Memory B cell (primary cell): ENCODE measurements at regions not wholly inside any gene's neighbourhood (a gene's known extent, or its start where the extent isn't known, plus 50 kb on each side); places are given as distances from the start of the nearest gene placed in this dataset.

Source experiments
- ATAC-seq: fragments of 150-1000 bp; cut with Tn5 transposase; 2 replicates; pipeline ENCODE4 v1.10.0; 2021; ENCODE audit warnings: low read depth, mild to moderate bottlenecking, moderate library complexity
- DNase-seq, 2 donors: peaks; one replicate each; pipeline ENCODE4 v3.0.0; 2022; ENCODE audit warnings: low spot score in 2 of 2
- H3K27ac Mint-ChIP-seq: one replicate; pipeline ENCODE4 v1.8.0; 2022; ENCODE audit warnings: mild to moderate bottlenecking, moderate library complexity, mixed read lengths
- H3K27me3 Mint-ChIP-seq: one replicate; pipeline ENCODE4 v1.8.0; 2022; ENCODE audit warnings: mixed read lengths
- H3K36me3 Mint-ChIP-seq: one replicate; pipeline ENCODE4 v1.8.0; 2022; ENCODE audit warnings: mild to moderate bottlenecking, mixed read lengths
- H3K4me1 Mint-ChIP-seq: one replicate; pipeline ENCODE4 v1.8.0; 2022; ENCODE audit warnings: mixed read lengths
- H3K4me3 Mint-ChIP-seq: one replicate; pipeline ENCODE4 v1.8.0; 2022; ENCODE audit warnings: mild to moderate bottlenecking, moderate library complexity, mixed read lengths
- H3K9me3 Mint-ChIP-seq: one replicate; pipeline ENCODE4 v1.8.0; 2022; ENCODE audit warnings: mixed read lengths

GRCh38 chr16:51877686-51878085 is 669.3 kb downstream of the TOX3 start:
- Mint-ChIP-seq H3K9me3 (peaks cover 2% of the 10 kb centered on the region), H3K4me1 (no peaks in the 10 kb centered on the region), H3K4me3 (no peak overlapping the region), H3K27me3 (no peaks in the 10 kb centered on the region), H3K36me3 (no peaks in the 10 kb centered on the region), H3K27ac (no peak overlapping the region)
- ATAC-seq (no peak), DNase-seq (no peak)

- Mint-ChIP-seq H3K4me3 (no peak overlapping the region), H3K27me3 (no peaks in the 10 kb centered on the region), H3K9me3 (peaks cover 2% of the 10 kb centered on the region), H3K27ac (no peak overlapping the region), H3K36me3 (no peaks in the 10 kb centered on the region), H3K4me1 (no peaks in the 10 kb centered on the region)
- DNase-seq (no peak), ATAC-seq (no peak)
These were observed 670.0 kb downstream of the TOX3 start for GRCh38 chr16:51876934-51877333.

- Mint-ChIP-seq H3K4me3 (no peak overlapping the region), H3K9me3 (peaks cover 3% of the 10 kb centered on the region)
- no peak for ATAC-seq
These were observed 670.4 kb downstream of the TOX3 start for GRCh38 chr16:51876601-51876875.

DNA sequence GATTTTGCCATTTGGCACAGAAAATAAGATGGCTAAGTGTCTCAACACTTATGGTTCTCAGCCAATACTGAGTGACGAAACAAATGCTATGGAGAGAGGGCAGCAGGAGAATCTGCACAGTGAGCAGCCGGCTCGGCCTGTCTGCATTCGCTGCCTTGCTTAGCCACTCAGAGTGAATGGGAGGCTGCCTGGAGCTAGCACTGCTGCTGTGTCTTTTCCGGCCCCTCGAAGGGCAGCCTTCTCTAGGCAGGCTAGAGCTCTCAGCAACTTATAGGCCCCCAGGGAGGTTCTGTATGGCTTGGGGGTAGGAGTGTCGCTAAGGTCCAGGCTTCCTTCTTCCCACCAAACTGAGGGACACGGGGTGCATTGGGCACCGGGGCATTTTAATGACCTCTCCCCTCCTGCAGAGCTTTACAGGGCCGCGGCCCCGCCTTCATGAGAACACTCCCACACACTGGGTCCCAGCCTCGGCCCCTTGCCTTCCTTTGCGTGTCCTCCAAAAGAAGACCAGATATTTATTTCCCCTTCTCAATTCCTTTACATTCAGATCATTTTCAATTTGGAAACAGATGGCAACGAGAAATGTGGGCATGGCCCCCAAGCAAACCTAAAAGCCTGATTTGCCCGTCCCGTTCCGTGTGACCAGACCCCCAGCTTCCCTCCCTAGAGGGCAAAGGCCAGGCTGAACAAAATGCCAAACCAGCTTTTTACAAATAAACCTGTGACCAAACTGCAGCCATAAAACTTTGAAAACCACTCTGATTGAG is 670.9 kb downstream of the TOX3 start:
- Mint-ChIP-seq H3K4me3 (no peak overlapping the region), H3K4me1 (no peaks in the 10 kb centered on the region), H3K36me3 (no peaks in the 10 kb centered on the region), H3K27ac (no peak overlapping the region), H3K27me3 (no peaks in the 10 kb centered on the region), H3K9me3 (peaks cover 3% of the 10 kb centered on the region)
- DNase-seq: no peak
- no peak for ATAC-seq

More at GRCh38 chr16:51876601-51876875, 670.4 kb downstream of the TOX3 start:
- Mint-ChIP-seq H3K27ac (no peak overlapping the region), H3K4me1 (no peaks in the 10 kb centered on the region), H3K27me3 (no peaks in the 10 kb centered on the region), H3K36me3 (no peaks in the 10 kb centered on the region)
- no peak for DNase-seq

DNA sequence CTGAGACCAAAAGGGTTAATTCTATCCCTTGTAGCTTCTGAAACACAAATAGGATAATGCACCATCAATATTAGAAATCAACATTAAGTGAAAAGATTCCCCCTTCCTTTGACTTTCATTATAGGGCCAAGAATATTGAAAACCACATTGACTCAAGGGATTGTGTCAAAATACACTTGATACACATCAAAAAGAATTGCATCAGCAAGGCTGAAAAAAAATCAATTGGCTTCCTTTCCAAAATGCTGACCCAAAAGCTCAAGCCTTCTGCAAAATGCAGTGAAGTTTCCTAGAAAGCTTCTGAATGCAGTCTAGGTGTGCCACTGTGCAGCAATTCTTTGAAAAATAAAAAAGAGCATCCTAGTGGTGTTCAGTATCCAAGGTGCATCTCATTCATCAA is 674.4 kb downstream of the TOX3 start:
- H3K27ac Mint-ChIP-seq: no peak overlapping the region
- ATAC-seq (no peak), DNase-seq (no peak)
- H3K4me1 Mint-ChIP-seq: no peaks in the 10 kb centered on the region
- no peaks in the 10 kb centered on the region for H3K36me3 Mint-ChIP-seq
- H3K27me3 Mint-ChIP-seq: no peaks in the 10 kb centered on the region
- peaks cover 5% of the 10 kb centered on the region for H3K9me3 Mint-ChIP-seq
- no peak overlapping the region for H3K4me3 Mint-ChIP-seq

GRCh38 chr16:51870296-51870854 is 676.6 kb downstream of the TOX3 start:
- Mint-ChIP-seq H3K4me3 (no peak overlapping the region), H3K27ac (no peak overlapping the region), H3K36me3 (no peaks in the 10 kb centered on the region), H3K9me3 (peaks cover 6% of the 10 kb centered on the region), H3K27me3 (no peaks in the 10 kb centered on the region), H3K4me1 (no peaks in the 10 kb centered on the region)
- no peak for DNase-seq
- ATAC-seq: no peak

GRCh38 chr16:51869176-51869575 is 677.8 kb downstream of the TOX3 start:
- no peaks in the 10 kb centered on the region for H3K27me3 Mint-ChIP-seq
- no peak overlapping the region for H3K4me3 Mint-ChIP-seq
- ATAC-seq (no peak), DNase-seq (no peak)
- no peak overlapping the region for H3K27ac Mint-ChIP-seq
- H3K9me3 Mint-ChIP-seq: peaks cover 4% of the 10 kb centered on the region
- H3K4me1 Mint-ChIP-seq: no peaks in the 10 kb centered on the region
- no peaks in the 10 kb centered on the region for H3K36me3 Mint-ChIP-seq

DNA sequence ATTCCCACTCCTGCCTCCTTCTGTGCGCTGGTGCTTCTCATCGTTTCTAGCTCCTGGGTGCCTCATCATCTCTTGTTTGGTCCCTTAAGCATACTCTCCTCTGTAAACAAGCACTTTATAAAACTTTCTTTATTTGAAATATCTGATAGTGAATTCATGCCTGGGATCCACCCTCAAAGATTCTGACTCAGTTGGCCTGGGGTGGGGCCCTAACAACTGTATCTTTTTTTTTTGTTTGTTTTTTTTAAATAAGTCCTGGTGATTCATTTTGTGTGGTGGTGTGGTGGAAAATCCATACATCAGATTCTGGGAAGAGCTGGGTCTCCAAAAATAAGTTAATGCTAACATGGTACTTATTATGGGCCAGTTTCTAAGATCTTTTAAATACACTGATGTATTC is 678.3 kb downstream of the TOX3 start:
- Mint-ChIP-seq H3K27me3 (no peaks in the 10 kb centered on the region), H3K4me1 (no peaks in the 10 kb centered on the region), H3K27ac (no peak overlapping the region), H3K9me3 (peaks cover 4% of the 10 kb centered on the region), H3K36me3 (no peaks in the 10 kb centered on the region), H3K4me3 (no peak overlapping the region)
- ATAC-seq (no peak), DNase-seq (no peak)

DNA sequence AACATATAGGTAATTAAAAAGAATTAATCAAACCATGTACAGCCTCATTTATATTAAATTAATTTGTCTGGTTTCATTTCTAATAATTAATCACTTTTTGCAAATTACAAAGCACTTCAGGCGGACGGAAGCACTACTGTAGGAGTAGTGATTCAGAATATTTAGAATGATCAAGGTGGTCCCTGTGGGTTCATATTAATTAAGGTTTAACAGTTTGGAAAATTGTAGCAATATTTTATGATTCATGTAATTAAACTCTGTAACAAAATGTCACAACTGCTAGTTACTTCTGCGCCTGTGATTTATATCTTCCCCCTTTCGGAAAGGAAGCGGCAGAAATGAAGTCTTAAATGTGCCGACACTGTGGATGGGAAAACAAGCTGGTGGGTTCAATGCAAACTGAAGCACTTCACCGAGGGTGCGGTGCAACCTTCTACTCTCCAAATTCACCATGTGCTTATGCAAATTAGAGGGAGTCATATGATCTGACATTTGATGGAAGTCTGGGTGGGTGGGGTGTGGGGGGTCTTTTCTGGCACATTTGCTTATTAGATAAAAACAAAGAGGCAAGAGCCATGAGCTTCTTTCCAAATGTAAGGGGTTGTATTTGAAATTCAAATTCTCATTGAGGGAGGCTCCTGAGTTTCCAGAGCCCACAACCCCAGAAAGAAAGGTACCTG is 679.4 kb downstream of the TOX3 start:
- Mint-ChIP-seq H3K36me3 (no peaks in the 10 kb centered on the region), H3K4me1 (no peaks in the 10 kb centered on the region), H3K27ac (no peak overlapping the region), H3K9me3 (peaks cover 4% of the 10 kb centered on the region), H3K27me3 (no peaks in the 10 kb centered on the region), H3K4me3 (no peak overlapping the region)
- DNase-seq (no peak), ATAC-seq (no peak)

- peaks cover 2% of the 10 kb centered on the region for H3K9me3 Mint-ChIP-seq
- no peaks in the 10 kb centered on the region for H3K27me3 Mint-ChIP-seq
- no peak overlapping the region for H3K27ac Mint-ChIP-seq
- no peaks in the 10 kb centered on the region for H3K36me3 Mint-ChIP-seq
- no peaks in the 10 kb centered on the region for H3K4me1 Mint-ChIP-seq
- ATAC-seq (no peak), DNase-seq (no peak)
- H3K4me3 Mint-ChIP-seq: no peak overlapping the region
These were observed 682.4 kb downstream of the TOX3 start for GRCh38 chr16:51864575-51864974.

DNA sequence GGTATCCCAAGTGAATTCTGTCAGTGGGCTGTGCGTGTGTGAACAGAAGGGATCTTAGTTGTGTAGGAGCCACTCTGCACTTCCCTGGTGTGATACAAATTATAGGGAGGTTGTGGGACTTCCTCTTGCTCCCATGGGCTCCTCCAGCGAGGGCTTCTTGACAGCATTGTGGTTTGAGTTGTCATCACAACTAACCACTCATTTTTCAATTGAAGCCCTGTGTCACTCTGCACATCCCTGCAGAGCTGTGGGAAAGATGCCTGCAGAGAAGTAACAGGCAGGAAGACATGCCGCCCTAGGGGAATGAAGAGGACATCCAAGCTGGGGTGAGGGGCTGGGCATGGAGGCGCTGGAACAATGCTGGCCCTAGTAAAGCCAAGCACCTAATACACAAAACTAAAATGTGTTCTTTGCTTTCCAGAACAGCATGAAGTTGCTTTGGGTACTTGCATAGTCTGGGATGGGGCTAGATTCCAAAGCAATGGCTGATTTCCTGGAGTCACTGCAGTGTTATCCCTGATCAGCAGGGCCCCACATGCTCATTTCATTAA is 692.5 kb downstream of the TOX3 start:
- Mint-ChIP-seq H3K27ac (no peak overlapping the region), H3K4me1 (no peaks in the 10 kb centered on the region), H3K27me3 (no peaks in the 10 kb centered on the region), H3K9me3 (peaks cover 4% of the 10 kb centered on the region), H3K4me3 (no peak overlapping the region), H3K36me3 (no peaks in the 10 kb centered on the region)
- no peak for ATAC-seq
- DNase-seq: no peak

DNA sequence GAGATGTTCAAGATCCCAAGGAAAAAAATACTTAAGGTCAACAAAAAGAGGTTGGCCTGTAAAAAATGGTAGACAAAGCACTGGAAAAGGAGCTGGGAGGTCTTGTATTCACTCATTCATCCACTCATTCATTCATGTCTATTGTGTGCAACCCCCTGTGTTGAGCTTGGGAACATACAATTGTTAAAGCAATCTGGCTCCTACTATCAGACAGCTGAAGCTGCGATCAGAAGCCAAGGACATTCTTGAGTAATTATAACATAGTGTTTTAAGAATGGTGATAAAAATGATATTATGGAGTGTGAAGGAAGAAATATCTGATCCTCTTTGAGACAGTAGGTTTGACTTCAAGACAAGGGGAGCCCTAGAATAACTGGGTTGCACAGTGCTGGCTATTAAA is 693.4 kb downstream of the TOX3 start:
- no peak overlapping the region for H3K4me3 Mint-ChIP-seq
- no peaks in the 10 kb centered on the region for H3K27me3 Mint-ChIP-seq
- DNase-seq: no peak
- ATAC-seq: no peak
- no peak overlapping the region for H3K27ac Mint-ChIP-seq
- H3K36me3 Mint-ChIP-seq: no peaks in the 10 kb centered on the region
- H3K4me1 Mint-ChIP-seq: no peaks in the 10 kb centered on the region
- peaks cover 4% of the 10 kb centered on the region for H3K9me3 Mint-ChIP-seq

GRCh38 chr16:51852892-51853291 is 694.1 kb downstream of the TOX3 start:
- DNase-seq (no peak), ATAC-seq (no peak)
- peaks cover 4% of the 10 kb centered on the region for H3K9me3 Mint-ChIP-seq
- no peaks in the 10 kb centered on the region for H3K36me3 Mint-ChIP-seq
- H3K4me1 Mint-ChIP-seq: no peaks in the 10 kb centered on the region
- no peak overlapping the region for H3K4me3 Mint-ChIP-seq
- no peak overlapping the region for H3K27ac Mint-ChIP-seq
- H3K27me3 Mint-ChIP-seq: no peaks in the 10 kb centered on the region

GRCh38 chr16:51851111-51851510 is 695.8 kb downstream of the TOX3 start:
- Mint-ChIP-seq H3K36me3 (no peaks in the 10 kb centered on the region), H3K27ac (no peak overlapping the region), H3K27me3 (no peaks in the 10 kb centered on the region)

More at GRCh38 chr16:51851111-51851510, 695.8 kb downstream of the TOX3 start:
- H3K4me3 Mint-ChIP-seq: no peak overlapping the region
- no peak for ATAC-seq
- no peak for DNase-seq
- no peaks in the 10 kb centered on the region for H3K4me1 Mint-ChIP-seq
- peaks cover 4% of the 10 kb centered on the region for H3K9me3 Mint-ChIP-seq
